ENCODE measurements at regions not wholly inside any gene's neighbourhood (a gene's known extent, or its start where the extent isn't known, plus 50 kb on each side); places are given as distances from the start of the nearest gene placed in this dataset.

GRCh38 chr2:57434972-57435371, 611.6 kb upstream of the VRK2 start:
- TF ChIP-seq POLR2A (IDR thresholded peaks at IDR 0.05) (no peak), CTCF (IDR thresholded peaks at IDR 0.05) (no peak)
